ENCODE measurements at regions not wholly inside any gene's neighbourhood (a gene's known extent, or its start where the extent isn't known, plus 50 kb on each side); places are given as distances from the start of the nearest gene placed in this dataset.

DNA sequence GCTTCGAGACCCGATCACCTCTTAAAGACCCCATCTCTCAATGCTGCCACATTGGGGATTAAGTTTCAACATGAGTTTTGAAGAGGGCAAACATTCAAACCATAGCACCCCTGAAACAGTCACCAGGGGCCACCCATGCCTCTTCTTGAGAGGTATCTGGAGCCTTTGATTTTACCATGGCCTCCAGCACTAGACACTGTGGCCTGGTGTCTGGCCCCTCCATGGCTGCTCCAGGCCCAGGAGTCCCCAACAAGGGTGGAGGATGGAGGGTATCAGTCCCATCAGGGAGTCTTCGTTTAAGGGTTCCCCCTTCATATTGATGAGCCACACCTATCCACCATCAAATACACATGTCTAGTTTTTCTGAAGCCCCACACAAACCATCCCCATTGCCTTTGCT is 66.5 kb upstream of the CDH5 start:
- H3K9ac ChIP-seq (ENCODE audit: low read length): no peak overlapping the region
- no peak overlapping the region for H3K4me3 ChIP-seq (ENCODE audit: low read length)
- DNase-seq: no peak
- BruUV-seq (replicated peaks): no TSS peak
- no peak for ATAC-seq
- H3K4me1 ChIP-seq (ENCODE audit: insufficient read depth, low read length): no peaks in the 10 kb centered on the region
- H4K20me1 ChIP-seq (ENCODE audit: low read length): no peaks in the 10 kb centered on the region
- intact Hi-C loops (cut with micrococcal nuclease): no loop called here
- H2AFZ ChIP-seq (ENCODE audit: low read length): no peak overlapping the region
- no peaks in the 10 kb centered on the region for H3K9me3 ChIP-seq (ENCODE audit: low read length)
- POLR2A ChIA-PET (ENCODE audit: unreplicated experiment): no interaction called here
- H3K27ac ChIP-seq (ENCODE audit: low read length): no peak overlapping the region
- no peak overlapping the region for H3K4me2 ChIP-seq (ENCODE audit: low read length)
- CTCF ChIA-PET: no interaction called here
- no peaks in the 10 kb centered on the region for H3K79me2 ChIP-seq (ENCODE audit: low read length)
- no peaks in the 10 kb centered on the region for H3K27me3 ChIP-seq (ENCODE audit: low read length)
- H3K36me3 ChIP-seq (ENCODE audit: low read depth, low read length): no peaks in the 10 kb centered on the region
- no peaks in the 10 kb centered on the region for H3K9me2 ChIP-seq (replicated peaks; ENCODE audit: low read length)
- H3F3A ChIP-seq (ENCODE audit: low read length, unreplicated experiment): no peaks in the 10 kb centered on the region
- TF ChIP-seq, protein P1, sequence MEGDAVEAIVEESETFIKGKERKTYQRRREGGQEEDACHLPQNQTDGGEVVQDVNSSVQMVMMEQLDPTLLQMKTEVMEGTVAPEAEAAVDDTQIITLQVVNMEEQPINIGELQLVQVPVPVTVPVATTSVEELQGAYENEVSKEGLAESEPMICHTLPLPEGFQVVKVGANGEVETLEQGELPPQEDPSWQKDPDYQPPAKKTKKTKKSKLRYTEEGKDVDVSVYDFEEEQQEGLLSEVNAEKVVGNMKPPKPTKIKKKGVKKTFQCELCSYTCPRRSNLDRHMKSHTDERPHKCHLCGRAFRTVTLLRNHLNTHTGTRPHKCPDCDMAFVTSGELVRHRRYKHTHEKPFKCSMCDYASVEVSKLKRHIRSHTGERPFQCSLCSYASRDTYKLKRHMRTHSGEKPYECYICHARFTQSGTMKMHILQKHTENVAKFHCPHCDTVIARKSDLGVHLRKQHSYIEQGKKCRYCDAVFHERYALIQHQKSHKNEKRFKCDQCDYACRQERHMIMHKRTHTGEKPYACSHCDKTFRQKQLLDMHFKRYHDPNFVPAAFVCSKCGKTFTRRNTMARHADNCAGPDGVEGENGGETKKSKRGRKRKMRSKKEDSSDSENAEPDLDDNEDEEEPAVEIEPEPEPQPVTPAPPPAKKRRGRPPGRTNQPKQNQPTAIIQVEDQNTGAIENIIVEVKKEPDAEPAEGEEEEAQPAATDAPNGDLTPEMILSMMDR (conservative IDR thresholded peaks at IDR 0.05; ENCODE audit: low read depth, low read length): no peak
- TF ChIP-seq EZH2phosphoT487 (IDR thresholded peaks at IDR 0.05; ENCODE audit: borderline replicate concordance, low read length) (no peak), EZH2 (IDR thresholded peaks at IDR 0.05; ENCODE audit: low read length, unreplicated experiment) (no peak)

- Histone ChIP-seq H3K4me2 (ENCODE audit: low read length) (no peak overlapping the region), H2AFZ (ENCODE audit: low read length) (no peak overlapping the region), H3K9ac (ENCODE audit: low read length) (no peak overlapping the region), H3K79me2 (ENCODE audit: low read length) (no peaks in the 10 kb centered on the region), H3K36me3 (ENCODE audit: low read depth, low read length) (no peaks in the 10 kb centered on the region), H4K20me1 (ENCODE audit: low read length) (no peaks in the 10 kb centered on the region), H3K4me1 (ENCODE audit: insufficient read depth, low read length) (no peaks in the 10 kb centered on the region), H3K27ac (ENCODE audit: low read length) (no peak overlapping the region), H3K9me3 (ENCODE audit: low read length) (no peaks in the 10 kb centered on the region), H3K4me3 (ENCODE audit: low read length) (no peak overlapping the region), H3K27me3 (ENCODE audit: low read length) (no peaks in the 10 kb centered on the region), H3K9me2 (replicated peaks; ENCODE audit: low read length) (no peaks in the 10 kb centered on the region), H3F3A (ENCODE audit: low read length, unreplicated experiment) (no peaks in the 10 kb centered on the region)
- ATAC-seq (no peak), DNase-seq (no peak)
- BruUV-seq (replicated peaks): no TSS peak
- ChIA-PET POLR2A (ENCODE audit: unreplicated experiment) (no interaction called here), CTCF (no interaction called here)
- TF ChIP-seq EZH2phosphoT487 (IDR thresholded peaks at IDR 0.05; ENCODE audit: borderline replicate concordance, low read length) (no peak), EZH2 (IDR thresholded peaks at IDR 0.05; ENCODE audit: low read length, unreplicated experiment) (no peak)
- TF ChIP-seq, protein P1 (conservative IDR thresholded peaks at IDR 0.05; ENCODE audit: low read depth, low read length): no peak
- intact Hi-C loops (cut with micrococcal nuclease): no loop called here
These were observed 67.1 kb upstream of the CDH5 start for GRCh38 chr16:66299349-66299748.

GRCh38 chr16:66298571-66299120 is 67.8 kb upstream of the CDH5 start:
- no peaks in the 10 kb centered on the region for H3K4me1 ChIP-seq (ENCODE audit: insufficient read depth, low read length)
- H3K27ac ChIP-seq (ENCODE audit: low read length): no peak overlapping the region
- no peak overlapping the region for H3K4me3 ChIP-seq (ENCODE audit: low read length)
- TF ChIP-seq, protein P1 (conservative IDR thresholded peaks at IDR 0.05; ENCODE audit: low read depth, low read length): no peak
- no peak for TF ChIP-seq EZH2phosphoT487 (IDR thresholded peaks at IDR 0.05; ENCODE audit: borderline replicate concordance, low read length)
- no peak for TF ChIP-seq EZH2 (IDR thresholded peaks at IDR 0.05; ENCODE audit: low read length, unreplicated experiment)
- no peaks in the 10 kb centered on the region for H3K36me3 ChIP-seq (ENCODE audit: low read depth, low read length)
- no TSS peak for BruUV-seq (replicated peaks)
- ChIA-PET CTCF (no interaction called here), POLR2A (ENCODE audit: unreplicated experiment) (no interaction called here)
- H3K9me2 ChIP-seq (replicated peaks; ENCODE audit: low read length): no peaks in the 10 kb centered on the region
- no peak overlapping the region for H3K9ac ChIP-seq (ENCODE audit: low read length)
- H3K4me2 ChIP-seq (ENCODE audit: low read length): no peak overlapping the region
- H3K79me2 ChIP-seq (ENCODE audit: low read length): no peaks in the 10 kb centered on the region
- ATAC-seq (no peak), DNase-seq (no peak)
- intact Hi-C loops (cut with micrococcal nuclease): no loop called here
- no peaks in the 10 kb centered on the region for H3K9me3 ChIP-seq (ENCODE audit: low read length)
- H3F3A ChIP-seq (ENCODE audit: low read length, unreplicated experiment): no peaks in the 10 kb centered on the region
- H3K27me3 ChIP-seq (ENCODE audit: low read length): no peaks in the 10 kb centered on the region
- H4K20me1 ChIP-seq (ENCODE audit: low read length): no peaks in the 10 kb centered on the region
- no peak overlapping the region for H2AFZ ChIP-seq (ENCODE audit: low read length)
